ENCODE measurements at regions not wholly inside any gene's neighbourhood (a gene's known extent, or its start where the extent isn't known, plus 50 kb on each side); places are given as distances from the start of the nearest gene placed in this dataset.

DNA sequence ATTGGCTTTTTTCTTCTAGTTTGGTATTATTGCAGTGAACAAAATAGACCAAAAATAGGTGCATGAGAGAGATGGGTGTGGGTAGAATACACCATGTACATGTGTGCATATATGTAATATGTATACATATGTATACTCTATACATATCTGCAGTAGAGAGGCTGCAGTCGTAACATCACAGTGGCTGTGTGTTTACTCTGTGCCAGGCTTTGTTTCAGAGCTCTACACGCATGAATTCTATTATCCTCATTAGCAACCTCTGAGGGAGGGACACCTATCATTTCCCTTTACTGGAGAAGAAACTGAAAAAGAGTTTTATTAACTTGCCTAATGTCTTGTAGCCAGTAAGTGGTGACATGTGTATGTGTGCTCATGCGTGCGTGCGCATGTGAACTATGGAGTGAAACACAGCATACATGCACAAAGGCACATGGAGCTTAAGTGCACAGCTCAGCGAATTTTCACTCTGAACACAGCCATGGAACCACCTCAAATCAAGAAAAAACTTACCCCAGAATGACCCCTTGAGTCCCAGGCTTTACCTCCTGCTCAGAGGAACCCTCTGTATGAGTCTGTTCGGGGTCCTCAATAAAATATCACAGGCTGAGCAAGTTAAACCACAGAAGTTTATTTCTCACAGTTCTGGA lies 452.5 kb downstream of the CDH26 start:
- no peak for DNase-seq (ENCODE audit: low read depth in 1 of 2, low spot score in 1 of 2)

DNA sequence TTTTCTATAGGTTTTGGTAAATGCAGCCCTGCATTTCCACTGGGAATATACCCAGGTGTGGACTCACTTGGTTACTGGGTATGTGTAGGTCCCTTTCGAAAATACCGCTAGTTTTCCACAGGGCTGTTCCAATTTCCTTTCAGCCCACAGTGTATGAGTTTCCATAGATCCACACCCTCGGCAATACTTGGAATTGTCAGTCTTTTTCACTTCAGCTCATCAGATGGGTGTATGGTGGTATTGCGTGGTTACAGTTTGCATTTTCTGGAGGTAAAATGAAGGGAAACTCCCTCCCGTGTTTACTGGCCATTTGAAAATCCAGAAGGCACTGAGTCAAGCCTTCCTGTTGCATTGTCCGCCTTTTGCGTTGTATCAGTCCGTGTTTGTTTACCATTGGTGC lies 453.6 kb downstream of the CDH26 start:
- no peak for DNase-seq (ENCODE audit: low read depth in 1 of 2, low spot score in 1 of 2)

DNA sequence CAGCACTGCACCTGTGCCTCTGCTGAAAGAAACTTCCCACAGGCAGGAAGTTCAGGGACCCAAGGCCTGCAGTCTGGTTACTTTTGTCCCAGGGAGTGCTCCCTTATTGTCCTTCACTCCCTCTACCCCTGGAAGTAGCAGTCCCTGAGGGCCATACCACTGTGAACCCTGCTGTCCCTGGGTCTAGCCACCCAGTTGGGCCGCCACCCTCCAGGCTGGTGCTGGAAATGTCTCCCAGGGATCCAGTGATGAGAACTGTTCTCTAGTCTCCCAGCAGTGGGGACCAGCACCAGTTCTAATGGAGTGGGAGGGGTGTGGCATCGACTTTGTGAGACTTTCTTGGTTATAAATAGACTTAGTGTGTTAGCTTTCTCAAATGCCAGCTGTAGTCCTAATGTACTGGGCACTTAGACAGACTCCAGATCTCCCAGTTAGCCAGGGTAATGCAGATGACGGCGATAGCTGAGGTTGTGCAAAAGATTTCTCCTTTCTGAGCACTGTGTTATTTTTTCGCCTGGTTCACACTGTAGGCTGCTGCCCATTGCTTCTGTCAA lies 462.5 kb downstream of the CDH26 start:
- no peak for DNase-seq (ENCODE audit: low read depth in 1 of 2, low spot score in 1 of 2)

DNA sequence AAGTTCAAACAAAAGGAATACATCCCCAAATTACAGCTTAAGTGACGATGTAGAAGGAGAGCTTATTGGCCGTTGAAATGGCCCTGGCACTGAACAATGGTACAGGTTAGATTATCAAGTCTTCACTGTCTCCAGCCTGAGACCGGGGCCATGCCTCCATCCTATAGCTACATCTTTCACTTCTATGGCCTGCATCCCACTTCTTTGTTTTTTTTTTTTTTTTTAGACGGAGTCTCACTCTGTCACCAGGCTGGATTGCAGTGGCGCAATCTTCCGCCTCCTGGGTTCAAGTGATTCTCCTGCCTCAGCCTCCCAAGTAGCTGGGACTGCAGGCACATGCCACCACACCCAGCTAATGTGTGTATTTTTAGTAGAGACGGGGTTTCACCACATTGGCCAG lies 464.6 kb downstream of the CDH26 start:
- DNase-seq (ENCODE audit: low read depth in 1 of 2, low spot score in 1 of 2) = no peak

DNA sequence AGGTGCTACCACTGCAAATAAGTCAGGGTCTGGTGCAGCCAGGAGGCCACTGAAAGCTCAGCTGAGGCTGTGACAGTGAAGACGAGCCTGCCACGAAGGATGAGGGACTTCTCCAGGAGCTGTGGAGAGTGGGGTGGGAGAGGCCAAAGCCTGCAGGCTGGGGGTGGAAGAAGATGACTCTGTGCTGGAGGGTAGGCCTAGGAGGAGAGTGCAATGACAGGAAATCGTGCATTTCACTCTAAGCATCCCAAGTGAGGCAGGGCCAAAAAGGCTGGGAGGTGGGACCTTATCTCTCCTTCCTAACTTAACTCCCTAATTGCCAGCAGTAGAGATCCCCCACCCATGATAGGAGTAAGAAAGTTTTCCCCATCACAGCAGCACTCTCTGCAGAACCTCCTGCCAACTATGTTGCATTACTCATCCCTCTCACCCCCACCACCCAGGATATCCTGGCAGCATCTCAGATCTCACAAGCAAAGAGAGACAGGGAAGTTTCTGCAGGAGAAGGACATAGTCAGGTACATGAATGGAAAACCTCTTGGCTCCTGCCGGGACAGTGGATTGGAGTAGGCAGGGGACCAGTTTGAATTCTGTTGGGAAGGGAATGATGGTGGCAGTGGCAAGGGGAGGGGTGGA lies 466.2 kb downstream of the CDH26 start:
- DNase-seq (ENCODE audit: low read depth in 1 of 2, low spot score in 1 of 2) = no peak

DNA sequence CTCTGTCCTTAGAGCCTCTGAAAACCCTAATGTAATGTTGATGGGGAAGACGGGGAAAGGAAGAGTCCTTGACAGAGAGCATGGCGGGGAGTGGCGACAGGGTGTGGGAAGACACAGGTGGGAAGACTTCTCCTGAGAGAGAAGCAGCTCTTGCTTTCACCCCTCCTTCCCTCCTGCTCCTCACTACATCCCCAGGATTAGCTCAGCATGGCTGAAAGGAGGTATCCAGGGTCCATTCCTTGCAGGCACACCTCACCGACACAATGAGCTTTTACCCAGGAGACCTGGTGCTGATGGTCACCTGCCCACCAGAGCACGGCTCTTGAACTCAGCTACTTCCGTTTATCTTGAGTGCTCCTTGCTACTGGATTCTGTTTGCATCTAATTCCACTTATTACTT lies 469.3 kb downstream of the CDH26 start:
- no peak for DNase-seq (ENCODE audit: low read depth in 1 of 2, low spot score in 1 of 2)

DNA sequence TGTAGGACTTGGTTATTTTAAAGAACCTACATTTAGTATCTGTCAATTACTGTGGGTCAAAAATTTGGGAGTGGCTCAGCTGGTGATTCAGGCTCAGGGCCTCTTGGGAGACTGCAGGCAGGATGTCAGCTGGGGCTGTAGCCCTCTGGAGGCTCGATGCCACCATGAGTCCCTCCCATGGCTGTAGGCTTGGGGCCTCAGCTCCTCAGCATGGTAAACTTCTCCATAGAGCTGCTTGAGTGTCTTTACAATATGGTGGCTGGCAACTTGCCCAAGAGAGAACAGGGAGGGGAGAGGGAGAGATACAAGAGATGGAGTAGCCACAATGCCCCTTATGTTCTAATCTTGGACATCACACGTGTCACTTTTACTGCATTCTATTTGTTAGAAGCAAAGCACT lies 470.4 kb downstream of the CDH26 start:
- no peak for DNase-seq (ENCODE audit: low read depth in 1 of 2, low spot score in 1 of 2)

DNA sequence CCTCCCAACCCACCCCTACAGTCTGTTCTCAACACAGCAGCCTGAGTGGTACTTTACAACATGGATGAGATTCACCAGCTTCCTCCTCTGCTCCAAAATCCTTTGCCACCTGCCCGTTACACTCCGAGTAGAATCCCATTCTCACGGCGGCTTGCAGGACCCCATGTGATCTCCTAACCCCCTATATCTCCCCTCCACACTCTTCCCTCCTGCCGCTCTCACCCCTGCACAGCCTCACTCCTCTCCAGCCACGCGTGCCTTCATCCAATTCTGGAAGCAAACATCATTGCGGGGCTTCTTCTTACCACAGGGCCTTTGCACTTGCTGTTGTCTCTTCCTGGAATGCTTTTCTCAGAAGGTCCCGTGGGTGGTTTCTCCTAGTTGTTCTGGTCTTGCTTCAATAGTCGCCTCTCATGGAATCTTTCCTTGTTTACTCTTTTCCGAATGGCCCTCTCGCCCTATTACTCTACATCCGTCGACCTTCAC lies 472.3 kb downstream of the CDH26 start:
- no peak for DNase-seq (ENCODE audit: low read depth in 1 of 2, low spot score in 1 of 2)

DNA sequence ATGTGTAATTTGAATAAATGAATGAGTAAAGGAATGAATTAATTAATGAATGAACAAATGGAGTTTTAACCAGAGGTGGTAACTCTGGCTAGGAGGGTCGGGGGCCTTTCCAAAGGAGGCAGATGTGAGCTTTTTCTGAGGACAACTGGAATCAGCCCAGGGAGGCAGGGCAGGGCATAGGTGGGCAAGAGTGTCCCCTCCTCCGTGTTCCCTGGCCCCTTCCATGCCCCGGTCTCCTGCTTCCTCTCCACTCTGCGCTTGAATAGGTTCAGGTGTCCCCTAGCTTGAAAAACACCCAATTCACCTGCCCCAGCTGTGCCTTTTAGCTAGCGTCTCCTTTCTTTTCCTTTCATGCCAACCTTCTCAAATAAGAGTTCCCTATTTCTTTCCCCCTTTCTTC lies 473.1 kb downstream of the CDH26 start:
- DNase-seq (ENCODE audit: low read depth in 1 of 2, low spot score in 1 of 2) = no peak

DNA sequence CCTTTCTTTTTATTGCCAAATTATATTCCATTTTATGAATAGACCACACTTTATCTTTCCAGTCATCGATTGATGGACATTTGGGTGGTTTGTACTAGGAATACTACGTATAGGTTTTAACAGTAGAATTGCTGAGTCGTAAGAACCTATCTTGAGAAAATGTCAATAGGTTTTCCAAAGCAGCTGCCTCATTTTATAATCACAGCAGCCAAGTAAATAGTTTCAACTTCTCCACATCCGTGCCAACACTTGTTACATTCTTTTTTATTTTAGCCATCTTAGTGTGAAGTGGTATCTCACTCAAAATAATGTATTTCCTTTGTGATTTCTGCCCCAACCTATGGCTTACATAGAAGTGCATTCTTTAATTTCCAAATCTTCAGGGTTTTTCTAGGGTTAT lies 479.2 kb downstream of the CDH26 start:
- DNase-seq (ENCODE audit: low read depth in 1 of 2, low spot score in 1 of 2) = no peak

DNA sequence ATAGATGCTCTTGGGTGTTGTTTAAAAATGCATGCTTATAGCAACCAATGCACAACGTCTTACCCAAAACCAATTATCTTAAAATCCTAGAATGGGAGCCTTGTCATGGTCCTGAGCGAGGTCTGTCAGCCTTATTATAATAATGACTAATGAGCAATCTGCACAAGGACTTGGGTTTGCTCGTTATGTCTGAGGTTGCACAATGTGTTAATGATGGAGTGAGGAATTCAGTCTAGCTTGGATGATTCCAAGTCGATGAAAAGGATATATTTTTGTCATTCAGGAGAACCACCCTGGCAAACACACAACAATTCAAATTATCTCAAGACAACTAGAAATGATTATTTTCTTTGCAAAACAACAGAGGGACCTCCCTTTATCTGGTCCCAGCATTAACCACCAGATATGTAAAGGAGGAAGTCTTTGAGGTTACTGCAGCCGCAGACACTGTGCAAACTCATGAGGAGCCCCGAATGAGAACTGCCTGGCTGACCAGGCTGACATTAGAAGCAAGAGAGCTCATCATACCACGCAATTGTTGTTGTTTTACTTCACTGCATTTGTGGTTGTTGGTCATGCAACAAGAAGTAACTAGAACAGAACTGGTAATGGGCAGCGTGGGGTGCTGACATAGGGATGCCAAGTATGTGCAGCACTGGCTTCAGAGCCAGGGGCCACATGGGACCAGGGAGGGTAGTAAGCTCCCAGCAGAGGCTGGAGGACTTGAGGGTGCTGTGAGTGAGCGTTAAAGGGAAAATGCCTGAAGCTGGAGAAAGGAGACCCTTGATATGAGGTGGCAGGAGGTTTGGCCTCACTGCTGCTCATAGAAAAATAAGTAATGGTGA lies 488.3 kb downstream of the CDH26 start:
- no peak for DNase-seq (ENCODE audit: low read depth in 1 of 2, low spot score in 1 of 2)

DNA sequence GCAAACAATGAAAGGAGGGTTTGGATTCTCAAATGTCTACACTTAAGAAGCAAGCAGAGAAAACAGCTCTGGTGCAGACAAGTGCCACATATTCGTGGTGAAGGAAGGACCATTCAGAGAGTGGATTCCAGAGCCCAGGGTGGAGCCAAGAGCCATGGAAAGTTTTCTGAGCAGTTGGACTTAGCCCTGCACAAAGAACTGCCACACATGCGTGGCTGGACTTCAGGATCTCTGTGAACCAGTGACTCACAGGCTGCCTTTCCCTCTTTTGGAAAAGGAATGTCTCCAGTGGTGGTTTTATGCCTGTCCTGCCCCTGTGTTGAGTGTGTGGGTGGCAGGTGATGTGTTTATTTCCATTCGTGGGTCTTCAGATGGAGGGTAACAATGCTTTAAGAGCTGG lies 489.5 kb downstream of the CDH26 start:
- no peak for DNase-seq (ENCODE audit: low read depth in 1 of 2, low spot score in 1 of 2)

DNA sequence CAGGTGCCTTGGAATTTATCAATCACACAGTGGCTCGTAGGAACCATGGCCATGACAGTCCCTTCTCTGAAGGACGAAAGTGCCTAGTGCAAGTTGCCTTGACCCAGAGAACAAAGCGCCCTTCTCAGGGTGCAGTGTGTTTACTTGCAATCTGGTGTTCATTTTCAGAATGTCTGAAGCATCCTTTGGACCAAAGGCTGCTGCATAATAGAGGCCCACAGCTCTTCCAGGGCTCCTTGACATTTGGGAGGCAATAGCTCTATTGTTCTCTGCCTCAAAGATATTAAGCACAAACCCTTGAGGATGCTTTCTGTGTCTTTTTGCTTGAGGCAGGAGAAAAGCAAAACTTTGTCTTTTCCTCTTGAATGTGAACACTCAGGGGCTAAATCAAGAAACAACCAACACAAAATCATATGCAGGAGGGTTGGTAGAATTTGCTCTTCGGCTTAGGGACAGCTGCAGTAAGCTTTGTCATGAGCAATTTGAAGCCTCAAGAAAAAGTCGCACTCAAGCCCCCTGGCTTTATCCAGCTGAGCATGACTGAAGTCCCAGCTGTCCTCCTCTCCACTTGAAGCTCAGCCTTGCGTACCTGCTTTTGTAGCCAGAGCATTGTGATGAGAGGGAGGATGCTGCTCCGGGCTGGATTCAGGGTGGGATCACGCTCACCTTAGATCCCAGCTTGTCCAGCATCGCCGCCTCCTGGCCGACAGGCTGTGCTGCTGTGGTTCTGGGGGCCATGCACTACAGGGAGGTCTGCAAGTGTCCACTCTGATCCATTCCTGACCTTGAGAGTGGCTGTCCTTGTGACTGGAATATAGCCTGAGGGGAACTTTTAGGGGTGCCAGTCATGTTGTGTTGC lies 495.4 kb downstream of the CDH26 start:
- no peak for DNase-seq (ENCODE audit: low read depth in 1 of 2, low spot score in 1 of 2)

DNA sequence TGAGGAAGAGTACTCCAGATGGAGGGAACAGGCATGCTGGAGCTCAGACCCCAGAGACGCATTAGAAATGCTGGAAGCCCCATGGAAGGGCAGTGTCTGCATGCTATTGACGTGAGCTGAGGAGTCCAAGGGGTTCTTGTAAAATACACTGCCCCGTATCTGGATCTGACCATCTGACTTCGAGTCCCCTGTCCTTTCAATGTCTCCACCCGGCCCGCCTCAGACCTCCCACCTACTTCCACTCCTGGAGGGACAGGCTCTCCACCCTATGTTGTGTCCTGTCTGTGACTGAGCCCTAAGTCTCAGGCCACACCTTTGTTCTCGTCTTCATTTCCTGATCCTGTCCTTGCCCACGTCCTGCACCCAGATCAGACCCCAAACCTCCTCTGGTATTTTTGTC lies 496.3 kb downstream of the CDH26 start:
- no peak for DNase-seq (ENCODE audit: low read depth in 1 of 2, low spot score in 1 of 2)

DNA sequence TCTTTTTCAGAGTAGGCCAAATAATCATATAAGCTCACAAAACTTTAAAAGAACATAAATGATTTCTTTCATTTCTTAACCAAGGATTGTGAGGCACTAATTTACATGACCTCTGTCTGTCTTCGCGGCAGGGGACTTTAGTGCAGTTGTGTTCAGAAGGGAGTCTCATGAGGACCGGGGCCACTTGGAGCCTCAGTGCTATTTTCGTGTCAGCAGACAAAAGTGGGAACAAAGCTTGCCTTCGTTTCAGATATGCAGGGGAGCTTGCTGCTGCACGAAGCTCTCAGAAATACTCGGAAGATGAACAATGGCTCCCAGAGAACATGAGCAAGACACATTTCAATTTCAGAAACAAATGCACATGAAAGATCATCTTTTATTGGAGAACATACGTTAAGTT lies 497.0 kb downstream of the CDH26 start:
- DNase-seq (ENCODE audit: low read depth in 1 of 2, low spot score in 1 of 2) = no peak

DNA sequence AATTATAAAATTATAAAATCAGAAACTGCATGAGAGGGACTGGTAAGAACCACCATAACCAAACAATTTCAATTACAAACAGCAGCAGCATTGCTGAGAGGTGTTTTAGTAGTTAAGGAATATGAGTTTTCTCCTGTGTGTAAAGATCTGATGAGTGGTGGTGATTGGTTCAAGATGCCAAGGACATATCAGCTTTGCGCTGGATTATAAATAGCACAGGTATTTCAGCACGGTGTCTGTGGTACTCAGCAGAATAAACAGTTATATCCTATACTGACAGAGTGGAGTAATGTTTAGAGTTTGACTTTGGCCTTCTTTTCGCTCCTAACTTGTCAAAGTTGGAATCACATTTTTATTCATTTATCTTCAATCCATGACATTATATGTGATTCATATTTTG lies 501.0 kb downstream of the CDH26 start:
- DNase-seq (ENCODE audit: low read depth in 1 of 2, low spot score in 1 of 2) = no peak

DNA sequence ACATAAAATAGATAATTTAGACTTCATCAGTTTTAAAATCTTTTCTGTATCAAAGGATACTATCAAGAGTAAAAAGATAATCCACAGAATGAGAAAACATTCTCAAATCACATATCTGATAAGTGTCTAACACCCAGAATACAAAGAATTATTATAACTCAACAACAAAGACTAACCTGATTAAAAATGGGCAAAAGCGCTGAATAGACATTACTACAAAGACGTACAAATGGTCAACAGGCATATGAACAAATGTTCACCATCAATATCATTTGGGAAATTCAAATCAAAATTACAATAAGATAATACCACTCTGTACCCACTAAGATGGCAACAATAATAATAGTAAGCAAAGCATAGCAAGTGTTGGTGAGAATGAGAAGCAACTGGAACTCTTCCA lies 503.8 kb downstream of the CDH26 start:
- DNase-seq (ENCODE audit: low read depth in 1 of 2, low spot score in 1 of 2) = no peak

DNA sequence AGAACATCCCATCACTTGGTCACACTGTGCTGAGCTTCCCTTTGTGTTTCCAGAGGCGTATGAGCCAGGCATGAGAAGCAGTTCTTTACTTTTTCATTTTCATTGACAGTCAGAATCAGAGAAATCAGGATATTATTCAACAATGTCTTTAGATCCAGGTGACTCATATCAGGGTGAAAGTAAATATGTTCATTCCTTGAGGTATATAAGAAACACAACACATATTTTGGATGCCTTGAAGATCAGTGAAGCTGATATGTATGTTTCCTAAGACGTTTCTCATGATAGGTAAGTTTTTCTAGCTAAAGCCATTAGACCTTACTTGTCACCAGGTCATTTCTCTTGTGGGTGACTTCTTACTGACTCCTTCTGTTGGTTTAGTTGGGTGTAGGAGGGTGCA lies 505.6 kb downstream of the CDH26 start:
- DNase-seq (ENCODE audit: low read depth in 1 of 2, low spot score in 1 of 2) = no peak

DNA sequence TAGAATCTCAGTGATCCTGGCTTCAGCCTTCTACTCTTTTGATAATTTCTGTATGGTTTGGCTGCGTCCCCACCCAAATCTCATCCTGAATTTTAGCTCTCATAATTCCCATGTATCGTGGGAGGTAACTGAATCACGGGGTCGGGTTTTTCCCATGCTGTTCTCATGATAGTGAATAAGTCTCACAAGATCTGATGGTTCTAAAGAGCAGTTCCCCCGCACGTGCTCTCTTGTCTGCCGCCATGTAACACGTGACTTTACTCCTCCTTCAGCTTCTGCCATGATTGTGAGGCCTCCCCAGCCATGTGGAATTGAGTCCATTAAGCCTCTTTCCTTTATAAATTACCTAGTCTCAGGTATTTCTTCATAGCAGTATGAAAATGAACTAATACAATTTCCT lies 507.2 kb downstream of the CDH26 start:
- no peak for DNase-seq (ENCODE audit: low read depth in 1 of 2, low spot score in 1 of 2)

DNA sequence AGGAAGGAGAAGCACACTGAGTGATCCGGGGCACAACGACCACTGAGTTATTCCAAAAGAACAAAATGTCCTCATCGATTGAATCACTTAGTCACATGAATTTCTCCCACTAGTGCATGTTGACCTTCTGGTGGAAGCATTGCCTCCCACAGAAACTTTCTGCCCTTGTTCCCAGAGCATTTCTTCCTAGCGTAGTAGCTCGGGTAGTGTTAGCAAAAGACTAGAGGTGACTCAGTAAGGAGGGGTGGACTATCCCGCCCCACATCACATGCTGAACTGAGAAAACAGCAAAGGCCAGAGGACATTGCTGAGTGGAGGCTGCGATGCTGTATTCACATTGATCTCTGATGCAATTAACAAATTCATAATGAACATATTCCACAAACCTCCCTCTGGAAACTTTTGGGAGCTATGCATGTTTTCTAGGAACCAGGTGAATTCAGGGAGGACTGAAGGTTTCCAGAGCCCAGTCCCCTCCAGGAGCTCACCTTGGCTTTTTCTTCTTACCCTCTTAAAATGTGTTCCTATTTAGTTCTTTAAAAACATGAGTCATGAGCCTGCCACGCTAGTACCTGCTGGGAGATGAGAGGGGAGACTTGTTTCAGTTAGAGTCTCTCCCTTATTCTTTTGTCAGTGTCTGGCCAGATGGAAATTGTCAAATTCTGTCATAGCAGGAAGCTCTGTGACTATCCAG lies 507.9 kb downstream of the CDH26 start:
- DNase-seq (ENCODE audit: low read depth in 1 of 2, low spot score in 1 of 2) = no peak

DNA sequence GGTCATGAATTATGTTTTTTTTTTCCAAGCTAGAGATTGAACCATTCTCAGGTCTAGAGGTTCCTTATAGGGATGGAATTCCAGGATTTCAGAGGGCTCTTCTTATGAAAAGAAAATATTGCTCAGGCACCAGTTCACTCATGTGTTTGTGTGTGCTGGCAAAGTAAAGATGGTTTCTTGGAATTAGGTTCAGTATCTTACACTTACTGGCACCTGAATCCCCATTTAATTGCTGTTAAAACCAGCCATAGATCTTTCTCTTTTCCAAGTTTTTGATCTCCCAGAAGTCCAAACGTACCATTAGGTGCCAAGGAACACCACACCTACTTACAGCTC lies 508.4 kb downstream of the CDH26 start:
- DNase-seq (ENCODE audit: low read depth in 1 of 2, low spot score in 1 of 2) = no peak

All from activated CD4-positive, alpha-beta T cell treated with anti-CD3 and anti-CD28 coated beads, Interleukin-2, amount 50 U/mL, for 24 hours (primary cell).